Neural cell (in vitro differentiated cells): ENCODE measurements at regions not wholly inside any gene's neighbourhood (a gene's known extent, or its start where the extent isn't known, plus 50 kb on each side); places are given as distances from the start of the nearest gene placed in this dataset.

Experiments
- H2AFZ ChIP-seq: fragments of 200-600, 300-800 bp; sonication (generic), shearing (Covaris generic); 2 replicates; pipeline ENCODE4 v1.6.0; 2014; ENCODE audit warnings: low read depth, mild to moderate bottlenecking, antibody characterized with exemption, low read length, moderate library complexity
- H3F3A ChIP-seq: fragments of 200-600 bp; shearing (Covaris generic); 2 replicates; pipeline ENCODE4 v1.6.1; 2016; ENCODE audit warnings: mild to moderate bottlenecking, moderate library complexity, mixed read lengths, antibody characterized with exemption, low read length; ENCODE audit not compliant: insufficient read depth, poor library complexity, severe bottlenecking
- H3K27ac ChIP-seq: fragments of 200-600, 300-800 bp; sonication (generic), shearing (Covaris generic); 2 replicates; pipeline ENCODE4 v1.5.1; 2014; ENCODE audit warnings: mild to moderate bottlenecking, low read length, moderate library complexity
- H3K27me3 ChIP-seq: fragments of 300-800, 200-600 bp; sonication (generic), shearing (Covaris generic); 2 replicates; pipeline ENCODE4 v1.6.0; 2014; ENCODE audit warnings: mild to moderate bottlenecking, low read depth, low read length, moderate library complexity; ENCODE audit not compliant: insufficient read depth
- H3K36me3 ChIP-seq: fragments of 300-800, 200-600 bp; sonication (generic), shearing (Covaris generic); 2 replicates; pipeline ENCODE4 v1.5.1; 2014; ENCODE audit warnings: mild to moderate bottlenecking, antibody characterized with exemption, low read length, moderate library complexity; ENCODE audit not compliant: insufficient read depth
- H3K4me2 ChIP-seq: fragments of 300-800, 200-600 bp; sonication (generic), shearing (Covaris generic); 2 replicates; pipeline ENCODE4 v1.6.0; 2014; ENCODE audit warnings: mild to moderate bottlenecking, low read length
- H3K4me3 ChIP-seq: fragments of 300-800, 200-600 bp; sonication (generic), shearing (Covaris generic); 2 replicates; pipeline ENCODE4 v1.5.1; 2014; ENCODE audit warnings: mild to moderate bottlenecking, low read length, moderate library complexity
- H3K79me2 ChIP-seq: fragments of 200-600 bp; shearing (Covaris generic); replicated peaks from 2 replicates; pipeline ENCODE4 v1.6.0; 2014; ENCODE audit warnings: mild to moderate bottlenecking, low read length, moderate library complexity; ENCODE audit not compliant: insufficient read depth
- H3K9ac ChIP-seq: fragments of 300-800, 200-600 bp; sonication (generic), shearing (Covaris generic); 2 replicates; pipeline ENCODE4 v1.6.1; 2016; ENCODE audit warnings: mild to moderate bottlenecking, low read length, mixed read lengths
- H3K9me2 ChIP-seq: fragments of 200-600 bp; shearing (Covaris generic); 2 replicates; pipeline ENCODE4 v1.6.1; 2016; ENCODE audit warnings: mild to moderate bottlenecking, low read length, mixed read lengths; ENCODE audit not compliant: insufficient read depth
- H3K9me3 ChIP-seq: fragments of 200-600, 300-800 bp; sonication (generic), shearing (Covaris generic); 2 replicates; pipeline ENCODE4 v1.6.1; 2016; ENCODE audit warnings: mild to moderate bottlenecking, mixed run types, low read length, moderate library complexity, mixed read lengths
- H4K20me1 ChIP-seq: fragments of 200-600 bp; shearing (Covaris generic); 2 replicates; pipeline ENCODE4 v1.6.1; 2016; ENCODE audit warnings: mild to moderate bottlenecking, mixed run types; ENCODE audit not compliant: insufficient read depth
- CTCF ChIP-seq: fragments of 450-650 bp; IDR thresholded peaks from 2 replicates; pipeline ENCODE4 v1.5.1; 2014; ENCODE audit warnings: antibody characterized with exemption, mild to moderate bottlenecking, moderate library complexity; ENCODE audit not compliant: poor library complexity, severe bottlenecking
- EP300 ChIP-seq: fragments of 450-650 bp; conservative IDR thresholded peaks from 2 replicates; pipeline ENCODE4 v1.6.1; 2014; ENCODE audit warnings: antibody characterized with exemption, mild to moderate bottlenecking, moderate library complexity; ENCODE audit not compliant: poor library complexity, severe bottlenecking
- EZH2 ChIP-seq: fragments of 200-600, 300-800 bp; shearing (Covaris generic), sonication (generic); IDR thresholded peaks from 2 replicates; pipeline ENCODE4 v1.6.1; 2014; ENCODE audit warnings: antibody characterized with exemption, low read length, borderline replicate concordance, mild to moderate bottlenecking; ENCODE audit not compliant: insufficient read depth, poor library complexity, severe bottlenecking
- MXI1 ChIP-seq: fragments of 450-650 bp; conservative IDR thresholded peaks from 2 replicates; pipeline ENCODE4 v1.6.1; 2014; ENCODE audit warnings: antibody characterized with exemption, mild to moderate bottlenecking; ENCODE audit not compliant: poor library complexity, severe bottlenecking
- POLR2AphosphoS5 ChIP-seq: IDR thresholded peaks from 2 replicates; pipeline ENCODE4 v1.6.1; 2012
- SMC3 ChIP-seq: fragments of 450-650 bp; conservative IDR thresholded peaks from 2 replicates; pipeline ENCODE4 v1.6.1; 2014; ENCODE audit warnings: antibody characterized with exemption, mild to moderate bottlenecking, moderate library complexity; ENCODE audit not compliant: poor library complexity
- TAF1 ChIP-seq: IDR thresholded peaks from 2 replicates; pipeline ENCODE4 v1.6.1; 2012; ENCODE audit warnings: low read depth
- TF ChIP-seq, protein P1 (sequence below): IDR thresholded peaks from 2 replicates; pipeline ENCODE4 v1.6.1; 2012; ENCODE audit warnings: borderline replicate concordance

GRCh38 chr13:105338006-105338405 is 1197.5 kb downstream of the EFNB2 start:
- H3K9me2 ChIP-seq: no peaks in the 10 kb centered on the region
- H3K9ac ChIP-seq: no peak overlapping the region
- no peaks in the 10 kb centered on the region for H3K27me3 ChIP-seq
- H3K4me3 ChIP-seq: peak overlapping the region; percentile 20
- H2AFZ ChIP-seq: peak overlapping the region; percentile 12
- no peaks in the 10 kb centered on the region for H4K20me1 ChIP-seq
- no peaks in the 10 kb centered on the region for H3K9me3 ChIP-seq
- TF ChIP-seq SMC3 (no peak), EP300 (peak; percentile 65), EZH2 (no peak), POLR2AphosphoS5 (peak; percentile 60)
- H3K36me3 ChIP-seq: no peaks in the 10 kb centered on the region
- H3K27ac ChIP-seq: peak overlapping the region; percentile 24
- H3K79me2 ChIP-seq: no peaks in the 10 kb centered on the region
- no peaks in the 10 kb centered on the region for H3F3A ChIP-seq
- no peak overlapping the region for H3K4me2 ChIP-seq

- no peak overlapping the region for H2AFZ ChIP-seq
- H3K4me2 ChIP-seq: no peak overlapping the region
- H3K36me3 ChIP-seq: no peaks in the 10 kb centered on the region
- no peaks in the 10 kb centered on the region for H3F3A ChIP-seq
- H3K79me2 ChIP-seq: no peaks in the 10 kb centered on the region
- H3K9me2 ChIP-seq: no peaks in the 10 kb centered on the region
- no peak overlapping the region for H3K4me3 ChIP-seq
- no peak overlapping the region for H3K27ac ChIP-seq
- H3K9ac ChIP-seq: no peak overlapping the region
- no peaks in the 10 kb centered on the region for H4K20me1 ChIP-seq
- H3K9me3 ChIP-seq: no peaks in the 10 kb centered on the region
- no peaks in the 10 kb centered on the region for H3K27me3 ChIP-seq
- TF ChIP-seq, protein P1, sequence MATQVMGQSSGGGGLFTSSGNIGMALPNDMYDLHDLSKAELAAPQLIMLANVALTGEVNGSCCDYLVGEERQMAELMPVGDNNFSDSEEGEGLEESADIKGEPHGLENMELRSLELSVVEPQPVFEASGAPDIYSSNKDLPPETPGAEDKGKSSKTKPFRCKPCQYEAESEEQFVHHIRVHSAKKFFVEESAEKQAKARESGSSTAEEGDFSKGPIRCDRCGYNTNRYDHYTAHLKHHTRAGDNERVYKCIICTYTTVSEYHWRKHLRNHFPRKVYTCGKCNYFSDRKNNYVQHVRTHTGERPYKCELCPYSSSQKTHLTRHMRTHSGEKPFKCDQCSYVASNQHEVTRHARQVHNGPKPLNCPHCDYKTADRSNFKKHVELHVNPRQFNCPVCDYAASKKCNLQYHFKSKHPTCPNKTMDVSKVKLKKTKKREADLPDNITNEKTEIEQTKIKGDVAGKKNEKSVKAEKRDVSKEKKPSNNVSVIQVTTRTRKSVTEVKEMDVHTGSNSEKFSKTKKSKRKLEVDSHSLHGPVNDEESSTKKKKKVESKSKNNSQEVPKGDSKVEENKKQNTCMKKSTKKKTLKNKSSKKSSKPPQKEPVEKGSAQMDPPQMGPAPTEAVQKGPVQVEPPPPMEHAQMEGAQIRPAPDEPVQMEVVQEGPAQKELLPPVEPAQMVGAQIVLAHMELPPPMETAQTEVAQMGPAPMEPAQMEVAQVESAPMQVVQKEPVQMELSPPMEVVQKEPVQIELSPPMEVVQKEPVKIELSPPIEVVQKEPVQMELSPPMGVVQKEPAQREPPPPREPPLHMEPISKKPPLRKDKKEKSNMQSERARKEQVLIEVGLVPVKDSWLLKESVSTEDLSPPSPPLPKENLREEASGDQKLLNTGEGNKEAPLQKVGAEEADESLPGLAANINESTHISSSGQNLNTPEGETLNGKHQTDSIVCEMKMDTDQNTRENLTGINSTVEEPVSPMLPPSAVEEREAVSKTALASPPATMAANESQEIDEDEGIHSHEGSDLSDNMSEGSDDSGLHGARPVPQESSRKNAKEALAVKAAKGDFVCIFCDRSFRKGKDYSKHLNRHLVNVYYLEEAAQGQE: no peak
- no peak for TF ChIP-seq TAF1
- TF ChIP-seq MXI1: no peak
- no peak for TF ChIP-seq EZH2
- TF ChIP-seq CTCF: no peak
- no peak for TF ChIP-seq POLR2AphosphoS5
- TF ChIP-seq SMC3: no peak
- no peak for TF ChIP-seq EP300
Measured at GRCh38 chr13:105336706-105337576, 1198.5 kb downstream of the EFNB2 start.
